Caco-2 (cell line): ENCODE measurements at regions not wholly inside any gene's neighbourhood (a gene's known extent, or its start where the extent isn't known, plus 50 kb on each side); places are given as distances from the start of the nearest gene placed in this dataset.

Experiments used
- BruUV-seq: library from RNA; stranded (reverse); fragments of 400-500 nt; replicated peaks from 2 replicates; lab custom pipeline; 2021; lab: Mats Ljungman, UMichigan
- CTCF ChIA-PET: fragments of 300-600 bp; sonication (Branson Sonifier 250); formaldehyde crosslinking; loops from one replicate; lab custom pipeline; 2022; ENCODE audit warnings: antibody characterized with exemption; lab: Charles Lee
- POLR2A ChIA-PET: fragments of 300-600 bp; sonication (Branson Sonifier 250); formaldehyde crosslinking; loops from one replicate; lab custom pipeline; 2022; ENCODE audit warnings: antibody characterized with exemption; lab: Charles Lee
- DNase-seq, 2 experiments: peaks; one replicate each; pipeline versions ENCODE4 v3.0.0 to v3.0.0-alpha.2; 2020 to 2022
- H3K27me3 ChIP-seq: replicated peaks from 2 replicates; pipeline ENCODE4 v1.6.0; 2011; ENCODE audit warnings: low read length; ENCODE audit not compliant: control insufficient read depth, insufficient read depth
- H3K36me3 ChIP-seq: 2 replicates; pipeline ENCODE4 v1.5.1; 2011; ENCODE audit warnings: low read length; ENCODE audit not compliant: control insufficient read depth, insufficient read depth
- H3K4me1 ChIP-seq: fragments of 250-450 bp; sonication (Bioruptor Pico); 2 replicates; pipeline ENCODE4 v1.5.1; 2020; ENCODE audit warnings: mild to moderate bottlenecking
- H3K4me3 ChIP-seq: 2 replicates; pipeline ENCODE4 v1.5.1; 2011; ENCODE audit warnings: low read depth, mild to moderate bottlenecking, control low read depth, low read length
- H3K9me3 ChIP-seq: fragments of 250-450 bp; sonication (Bioruptor Pico); 2 replicates; pipeline ENCODE4 v1.5.1; 2020; ENCODE audit warnings: mild to moderate bottlenecking, moderate library complexity
- H3K27ac Mint-ChIP-seq: one replicate; pipeline ENCODE4 v1.8.0; 2022; ENCODE audit warnings: mixed read lengths; ENCODE audit not compliant: unreplicated experiment
- H3K27me3 Mint-ChIP-seq: one replicate; pipeline ENCODE4 v1.8.0; 2022; ENCODE audit warnings: mixed read lengths; ENCODE audit not compliant: insufficient read depth, unreplicated experiment
- H3K36me3 Mint-ChIP-seq: one replicate; pipeline ENCODE4 v1.8.0; 2022; ENCODE audit warnings: mild to moderate bottlenecking, mixed read lengths; ENCODE audit not compliant: insufficient read depth, unreplicated experiment
- H3K4me1 Mint-ChIP-seq: one replicate; pipeline ENCODE4 v1.8.0; 2022; ENCODE audit warnings: low read depth, mixed read lengths; ENCODE audit not compliant: unreplicated experiment
- H3K4me3 Mint-ChIP-seq: one replicate; pipeline ENCODE4 v1.8.0; 2022; ENCODE audit warnings: mild to moderate bottlenecking, moderate library complexity, mixed read lengths; ENCODE audit not compliant: unreplicated experiment
- H3K9me3 Mint-ChIP-seq: one replicate; pipeline ENCODE4 v1.8.0; 2022; ENCODE audit warnings: mixed read lengths; ENCODE audit not compliant: unreplicated experiment
- intact Hi-C: fragments of 100-400 bp; cut with micrococcal nuclease; formaldehyde crosslinking; loops from one replicate; pipeline ENCODE4 v1.10.0; 2022; ENCODE audit not compliant: unreplicated experiment
- TF ChIP-seq, protein P1 (sequence below), 2 experiments: fragments of 200-600 bp in 1 of 2; IDR thresholded peaks; 1 replicate in 1 of 2; 2 replicates in 1 of 2; pipeline versions ENCODE4 v1.5.1 to v1.8.0; 2011 to 2022; ENCODE audit warnings: antibody characterized with exemption in 1 of 2, control low read depth in 1 of 2, inconsistent platforms in 1 of 2, low read depth in 1 of 2, low read length in 1 of 2, mild to moderate bottlenecking in 1 of 2, moderate library complexity in 1 of 2; ENCODE audit not compliant: insufficient read depth in 1 of 2, severe bottlenecking in 1 of 2, unreplicated experiment in 1 of 2

- no peaks in the 10 kb centered on the region for H3K9me3 Mint-ChIP-seq
- intact Hi-C loops = no loop called here
These were observed 1035.5 kb downstream of the SOCS6 start for GRCh38 chr18:71324356-71324755.

GRCh38 chr18:71322201-71322600 lies 1033.4 kb downstream of the SOCS6 start:
- no TSS peak for BruUV-seq
- H3K4me1 Mint-ChIP-seq = no peaks in the 10 kb centered on the region
- CTCF ChIA-PET = no interaction called here

More at GRCh38 chr18:71324356-71324755, 1035.5 kb downstream of the SOCS6 start:
- H3K27me3 ChIP-seq = no peaks in the 10 kb centered on the region
- Mint-ChIP-seq H3K27ac (no peak overlapping the region), H3K27me3 (no peaks in the 10 kb centered on the region), H3K4me1 (no peaks in the 10 kb centered on the region), H3K4me3 (no peak overlapping the region), H3K36me3 (no peaks in the 10 kb centered on the region)
- H3K4me3 ChIP-seq = no peak overlapping the region
- no peaks in the 10 kb centered on the region for H3K9me3 ChIP-seq
- no peaks in the 10 kb centered on the region for H3K36me3 ChIP-seq
- no peaks in the 10 kb centered on the region for H3K4me1 ChIP-seq
- DNase-seq = no peak
- no TSS peak for BruUV-seq
- CTCF ChIA-PET = no interaction called here
- POLR2A ChIA-PET = no interaction called here
- TF ChIP-seq, protein P1, sequence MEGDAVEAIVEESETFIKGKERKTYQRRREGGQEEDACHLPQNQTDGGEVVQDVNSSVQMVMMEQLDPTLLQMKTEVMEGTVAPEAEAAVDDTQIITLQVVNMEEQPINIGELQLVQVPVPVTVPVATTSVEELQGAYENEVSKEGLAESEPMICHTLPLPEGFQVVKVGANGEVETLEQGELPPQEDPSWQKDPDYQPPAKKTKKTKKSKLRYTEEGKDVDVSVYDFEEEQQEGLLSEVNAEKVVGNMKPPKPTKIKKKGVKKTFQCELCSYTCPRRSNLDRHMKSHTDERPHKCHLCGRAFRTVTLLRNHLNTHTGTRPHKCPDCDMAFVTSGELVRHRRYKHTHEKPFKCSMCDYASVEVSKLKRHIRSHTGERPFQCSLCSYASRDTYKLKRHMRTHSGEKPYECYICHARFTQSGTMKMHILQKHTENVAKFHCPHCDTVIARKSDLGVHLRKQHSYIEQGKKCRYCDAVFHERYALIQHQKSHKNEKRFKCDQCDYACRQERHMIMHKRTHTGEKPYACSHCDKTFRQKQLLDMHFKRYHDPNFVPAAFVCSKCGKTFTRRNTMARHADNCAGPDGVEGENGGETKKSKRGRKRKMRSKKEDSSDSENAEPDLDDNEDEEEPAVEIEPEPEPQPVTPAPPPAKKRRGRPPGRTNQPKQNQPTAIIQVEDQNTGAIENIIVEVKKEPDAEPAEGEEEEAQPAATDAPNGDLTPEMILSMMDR (IDR thresholded peaks at IDR 0.05; ENCODE audit: insufficient read depth in 1 of 2, low read depth in 1 of 2, low read length in 1 of 2, severe bottlenecking in 1 of 2, unreplicated experiment in 1 of 2) = no peak

DNA sequence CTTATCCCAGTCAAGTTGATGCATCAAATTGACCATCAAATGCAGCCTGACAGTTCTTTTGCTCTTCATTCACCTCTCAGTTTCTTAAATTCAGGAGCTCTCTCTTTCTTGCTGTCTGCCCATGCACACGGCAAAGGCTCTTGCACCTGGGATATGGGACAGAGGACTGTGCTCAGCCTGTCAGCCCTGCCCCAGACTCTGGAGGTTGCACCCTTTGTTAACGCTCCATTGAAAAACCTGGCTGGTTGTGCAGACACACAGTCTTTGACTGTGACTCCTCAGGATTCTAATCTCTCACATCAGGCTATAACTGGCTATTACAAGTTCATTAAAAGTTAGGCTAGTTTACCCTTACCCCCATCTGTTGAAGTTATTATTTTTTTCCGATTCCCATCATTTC lies 1032.5 kb downstream of the SOCS6 start:
- H3K36me3 Mint-ChIP-seq = no peaks in the 10 kb centered on the region
- no peaks in the 10 kb centered on the region for H3K36me3 ChIP-seq
- TF ChIP-seq, protein P1 (IDR thresholded peaks at IDR 0.05; ENCODE audit: insufficient read depth in 1 of 2, low read depth in 1 of 2, low read length in 1 of 2, severe bottlenecking in 1 of 2, unreplicated experiment in 1 of 2) = no peak
- POLR2A ChIA-PET = no interaction called here
- H3K27me3 Mint-ChIP-seq = no peaks in the 10 kb centered on the region
- no peaks in the 10 kb centered on the region for H3K4me1 ChIP-seq
- no peaks in the 10 kb centered on the region for H3K9me3 ChIP-seq
- H3K4me1 Mint-ChIP-seq = no peaks in the 10 kb centered on the region
- H3K27ac Mint-ChIP-seq = no peak overlapping the region
- CTCF ChIA-PET = no interaction called here
- no peak for DNase-seq
- intact Hi-C loops = no loop called here
- H3K4me3 ChIP-seq = no peak overlapping the region
- no peaks in the 10 kb centered on the region for H3K27me3 ChIP-seq
- H3K9me3 Mint-ChIP-seq = no peaks in the 10 kb centered on the region
- no peak overlapping the region for H3K4me3 Mint-ChIP-seq
- no TSS peak for BruUV-seq

More at GRCh38 chr18:71322201-71322600, 1033.4 kb downstream of the SOCS6 start:
- intact Hi-C loops = no loop called here
- H3K36me3 ChIP-seq = no peaks in the 10 kb centered on the region
- no peak for DNase-seq
- no peak overlapping the region for H3K4me3 ChIP-seq
- POLR2A ChIA-PET = no interaction called here
- H3K4me1 ChIP-seq = no peaks in the 10 kb centered on the region
- no peaks in the 10 kb centered on the region for H3K27me3 ChIP-seq
- Mint-ChIP-seq H3K27me3 (no peaks in the 10 kb centered on the region), H3K27ac (no peak overlapping the region), H3K36me3 (no peaks in the 10 kb centered on the region), H3K9me3 (no peaks in the 10 kb centered on the region), H3K4me3 (no peak overlapping the region)
- TF ChIP-seq, protein P1 (IDR thresholded peaks at IDR 0.05; ENCODE audit: insufficient read depth in 1 of 2, low read depth in 1 of 2, low read length in 1 of 2, severe bottlenecking in 1 of 2, unreplicated experiment in 1 of 2) = no peak
- H3K9me3 ChIP-seq = no peaks in the 10 kb centered on the region
